GM18520 (cell line): ENCODE measurements at regions not wholly inside any gene's neighbourhood (a gene's known extent, or its start where the extent isn't known, plus 50 kb on each side); places are given as distances from the start of the nearest gene placed in this dataset.
A peak's percentile ranks its signal among the peaks of the same experiment; 100 is the strongest.

ENCODE experiments used
- ATAC-seq: cut with Tn5 transposase; IDR thresholded peaks from one replicate; pipeline ENCODE4 v1.9.1; 2021; ENCODE audit not compliant: unreplicated experiment

GRCh38 chr18:76255070-76255683 lies 239.9 kb downstream of the ZNF516 start:
- ATAC-seq, result no peak

- no peak for ATAC-seq
These were observed 242.2 kb downstream of the ZNF516 start for GRCh38 chr18:76252880-76253279.

GRCh38 chr18:76252139-76252538 lies 242.9 kb downstream of the ZNF516 start:
- no peak for ATAC-seq

- ATAC-seq, result no peak
These were observed 243.4 kb downstream of the ZNF516 start for GRCh38 chr18:76251691-76252090.

- no peak for ATAC-seq
These were observed 248.5 kb downstream of the ZNF516 start for GRCh38 chr18:76246590-76246989.

- ATAC-seq, result no peak
These were observed 260.4 kb downstream of the ZNF516 start for GRCh38 chr18:76234676-76235060.

- no peak for ATAC-seq
These were observed 261.0 kb downstream of the ZNF516 start for GRCh38 chr18:76233876-76234675.

- no peak for ATAC-seq
These were observed 261.6 kb downstream of the ZNF516 start for GRCh38 chr18:76233406-76233805.

GRCh38 chr18:76232779-76233178 lies 262.3 kb downstream of the ZNF516 start:
- no peak for ATAC-seq

- ATAC-seq, result no peak
These were observed 263.0 kb downstream of the ZNF516 start for GRCh38 chr18:76232010-76232409.

GRCh38 chr18:76231402-76231801 lies 263.6 kb downstream of the ZNF516 start:
- ATAC-seq, result no peak

- ATAC-seq, result no peak
These were observed 264.3 kb downstream of the ZNF516 start for GRCh38 chr18:76230791-76231190.

GRCh38 chr18:76228716-76229115 lies 266.3 kb downstream of the ZNF516 start:
- no peak for ATAC-seq

GRCh38 chr18:76227759-76228158 lies 267.3 kb downstream of the ZNF516 start:
- ATAC-seq, result no peak

- ATAC-seq, result no peak
These were observed 271.6 kb downstream of the ZNF516 start for GRCh38 chr18:76223403-76223802.

- ATAC-seq, result no peak
These were observed 276.0 kb downstream of the ZNF516 start for GRCh38 chr18:76219023-76219422.

GRCh38 chr18:76216096-76216495 lies 278.9 kb downstream of the ZNF516 start:
- ATAC-seq, result no peak

- no peak for ATAC-seq
These were observed 281.1 kb downstream of the ZNF516 start for GRCh38 chr18:76213991-76214390.

GRCh38 chr18:76212960-76213359 lies 282.1 kb downstream of the ZNF516 start:
- no peak for ATAC-seq

- no peak for ATAC-seq
These were observed 285.4 kb downstream of the ZNF516 start for GRCh38 chr18:76209597-76209996.

- ATAC-seq, result peak; percentile 59
These were observed 286.2 kb downstream of the ZNF516 start for GRCh38 chr18:76208678-76209306.

- no peak for ATAC-seq
These were observed 289.1 kb downstream of the ZNF516 start for GRCh38 chr18:76205906-76206305.
